ENCODE measurements at regions not wholly inside any gene's neighbourhood (a gene's known extent, or its start where the extent isn't known, plus 50 kb on each side); places are given as distances from the start of the nearest gene placed in this dataset.

DNA sequence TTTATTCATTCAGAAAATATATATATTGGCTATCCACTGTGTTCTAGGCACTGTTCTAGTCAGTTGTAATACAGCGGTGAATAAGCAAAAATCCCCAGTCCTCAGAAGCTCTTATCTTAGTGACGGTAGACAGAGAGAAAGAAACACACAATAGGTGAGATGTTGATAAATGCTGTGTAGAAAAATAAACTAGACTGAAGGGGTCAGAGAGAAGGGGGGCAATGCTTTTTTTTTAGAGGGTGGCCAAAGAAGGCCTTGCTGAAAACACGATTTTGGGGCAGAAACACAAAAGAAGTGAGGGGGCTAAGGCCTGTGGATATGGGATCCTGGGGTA, 68.0 kb upstream of the MBOAT1 start:
- Histone ChIP-seq H3K4me1 (ENCODE audit: control insufficient read depth, insufficient read depth, low read length, poor library complexity, severe bottlenecking) (no peaks in the 10 kb centered on the region), H3K36me3 (ENCODE audit: control insufficient read depth, insufficient read depth, low read length) (no peaks in the 10 kb centered on the region), H3K4me3 (ENCODE audit: insufficient read depth, low read depth, low read length, poor library complexity, severe bottlenecking) (no peak overlapping the region), H3K27me3 (replicated peaks; ENCODE audit: control insufficient read depth, insufficient read depth, low read length, poor library complexity, severe bottlenecking) (no peaks in the 10 kb centered on the region), H3K27ac (ENCODE audit: insufficient read depth, low read length, poor library complexity, severe bottlenecking) (no peak overlapping the region), H3K9me3 (ENCODE audit: control insufficient read depth, low read length) (no peaks in the 10 kb centered on the region)
- no peak for DNase-seq

DNA sequence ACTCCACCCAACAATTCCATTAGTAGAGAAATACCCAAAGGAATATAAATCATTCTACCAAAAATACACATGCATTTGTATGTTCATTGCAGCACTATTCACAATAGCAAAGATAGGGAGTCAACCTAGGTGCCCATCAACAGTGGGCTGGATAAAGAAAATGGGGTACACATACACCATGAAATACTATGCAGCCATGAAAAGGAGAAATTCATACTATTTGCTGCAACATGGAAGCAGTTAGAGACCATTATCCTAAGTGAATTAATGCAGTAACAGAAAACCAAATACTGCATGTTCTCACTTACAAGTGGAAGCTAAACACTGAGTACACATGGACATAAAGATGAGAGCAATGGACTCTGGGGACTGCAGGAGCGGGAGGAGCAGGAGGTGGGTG, 72.4 kb upstream of the MBOAT1 start:
- Histone ChIP-seq H3K27me3 (replicated peaks; ENCODE audit: control insufficient read depth, insufficient read depth, low read length, poor library complexity, severe bottlenecking) (no peaks in the 10 kb centered on the region), H3K9me3 (ENCODE audit: control insufficient read depth, low read length) (no peaks in the 10 kb centered on the region), H3K4me1 (ENCODE audit: control insufficient read depth, insufficient read depth, low read length, poor library complexity, severe bottlenecking) (no peaks in the 10 kb centered on the region), H3K4me3 (ENCODE audit: insufficient read depth, low read depth, low read length, poor library complexity, severe bottlenecking) (no peak overlapping the region), H3K36me3 (ENCODE audit: control insufficient read depth, insufficient read depth, low read length) (no peaks in the 10 kb centered on the region), H3K27ac (ENCODE audit: insufficient read depth, low read length, poor library complexity, severe bottlenecking) (no peak overlapping the region)
- DNase-seq = no peak

DNA sequence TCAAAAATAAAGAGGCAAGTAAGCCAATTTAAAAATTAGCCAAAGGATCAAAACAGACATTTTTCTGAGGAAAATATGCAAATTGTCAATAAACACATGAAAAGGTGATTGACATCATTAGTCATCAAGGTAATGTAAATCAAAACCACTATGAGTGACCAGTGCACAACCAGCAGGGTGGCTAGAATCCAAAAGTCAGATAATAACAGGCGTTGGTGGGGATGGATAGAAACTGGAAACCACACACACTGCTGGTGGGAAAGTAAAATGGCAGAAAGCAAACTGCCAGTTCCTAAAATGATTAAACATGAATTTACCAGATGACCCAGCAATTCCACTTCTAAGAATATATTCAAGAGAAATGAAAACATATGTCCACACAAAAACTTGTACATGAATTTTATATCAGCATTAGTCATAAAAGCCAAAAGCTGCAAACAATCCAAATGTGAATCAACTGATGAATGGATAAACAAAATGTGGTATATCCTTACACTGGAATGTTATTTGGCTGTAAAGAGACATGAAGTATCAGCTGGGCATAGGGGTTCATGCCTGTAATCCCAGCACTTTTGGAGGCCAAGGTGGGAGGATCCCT, 74.8 kb upstream of the MBOAT1 start:
- H3K4me1 ChIP-seq (ENCODE audit: control insufficient read depth, insufficient read depth, low read length, poor library complexity, severe bottlenecking) = no peaks in the 10 kb centered on the region
- no peak for DNase-seq
- H3K36me3 ChIP-seq (ENCODE audit: control insufficient read depth, insufficient read depth, low read length) = no peaks in the 10 kb centered on the region
- H3K27me3 ChIP-seq (replicated peaks; ENCODE audit: control insufficient read depth, insufficient read depth, low read length, poor library complexity, severe bottlenecking) = no peaks in the 10 kb centered on the region
- H3K9me3 ChIP-seq (ENCODE audit: control insufficient read depth, low read length) = no peaks in the 10 kb centered on the region
- no peak overlapping the region for H3K4me3 ChIP-seq (ENCODE audit: insufficient read depth, low read depth, low read length, poor library complexity, severe bottlenecking)
- no peak overlapping the region for H3K27ac ChIP-seq (ENCODE audit: insufficient read depth, low read length, poor library complexity, severe bottlenecking)

DNA sequence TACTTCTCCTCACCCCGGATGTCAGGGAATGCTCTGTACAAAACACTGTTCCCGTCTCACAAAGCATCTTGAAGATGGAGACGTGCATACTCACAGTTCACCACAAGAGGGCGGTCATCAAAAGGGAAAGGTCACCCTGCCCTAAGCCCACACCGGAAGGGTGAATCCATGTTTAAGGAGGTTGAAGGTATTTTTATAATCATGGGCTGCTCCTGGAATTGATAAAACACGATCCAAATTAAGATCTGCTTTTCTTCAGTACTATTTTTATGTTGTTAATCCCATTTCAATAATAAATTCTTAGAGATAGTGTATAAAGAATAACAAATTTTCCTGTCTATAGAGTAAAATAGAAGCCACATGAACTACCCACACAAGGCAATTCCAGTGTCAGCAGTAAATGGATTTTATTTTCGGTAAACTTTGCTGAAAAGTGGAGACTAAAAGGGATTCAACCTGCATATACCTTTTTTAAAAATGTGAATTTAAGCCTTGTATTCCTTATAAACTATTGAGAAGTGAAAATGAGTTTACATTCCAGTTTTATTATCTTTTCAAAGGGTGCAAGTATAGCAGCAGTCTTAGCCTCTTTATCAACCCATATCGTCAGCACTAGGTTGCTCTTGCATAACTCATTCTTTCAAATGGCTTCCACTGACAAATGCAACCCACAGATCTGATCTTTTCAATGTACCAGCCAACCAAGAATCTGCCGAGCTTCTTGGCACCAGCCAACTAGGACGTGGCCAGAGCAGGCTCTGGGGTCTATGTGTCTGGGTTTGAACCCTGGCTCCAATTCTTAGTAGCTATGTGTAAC, 79.7 kb upstream of the MBOAT1 start:
- no peaks in the 10 kb centered on the region for H3K36me3 ChIP-seq (ENCODE audit: control insufficient read depth, insufficient read depth, low read length)
- no peaks in the 10 kb centered on the region for H3K9me3 ChIP-seq (ENCODE audit: control insufficient read depth, low read length)
- no peak overlapping the region for H3K4me3 ChIP-seq (ENCODE audit: insufficient read depth, low read depth, low read length, poor library complexity, severe bottlenecking)
- no peaks in the 10 kb centered on the region for H3K27me3 ChIP-seq (replicated peaks; ENCODE audit: control insufficient read depth, insufficient read depth, low read length, poor library complexity, severe bottlenecking)
- no peaks in the 10 kb centered on the region for H3K4me1 ChIP-seq (ENCODE audit: control insufficient read depth, insufficient read depth, low read length, poor library complexity, severe bottlenecking)
- peak; percentile 27 to 62 (median 43) for DNase-seq
- no peak overlapping the region for H3K27ac ChIP-seq (ENCODE audit: insufficient read depth, low read length, poor library complexity, severe bottlenecking)

DNA sequence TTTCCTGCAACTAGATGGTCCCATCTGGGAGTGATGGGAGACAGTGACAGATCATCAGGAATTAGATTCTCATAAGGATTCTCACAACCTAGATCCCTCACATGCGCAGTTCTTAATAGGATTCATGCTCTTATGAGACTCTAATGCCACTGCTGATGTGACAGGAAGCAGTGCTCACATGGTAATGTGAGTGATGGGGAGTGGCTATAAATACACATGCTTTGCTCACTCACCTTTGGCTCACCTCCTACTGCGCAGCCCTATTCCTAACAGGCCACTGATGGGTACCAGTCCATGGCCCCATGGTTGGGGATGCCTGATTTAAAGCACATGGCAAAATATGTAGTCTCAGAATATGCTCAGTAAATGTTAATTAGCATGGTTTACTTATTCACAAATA, 80.6 kb upstream of the MBOAT1 start:
- no peaks in the 10 kb centered on the region for H3K4me1 ChIP-seq (ENCODE audit: control insufficient read depth, insufficient read depth, low read length, poor library complexity, severe bottlenecking)
- H3K27me3 ChIP-seq (replicated peaks; ENCODE audit: control insufficient read depth, insufficient read depth, low read length, poor library complexity, severe bottlenecking) = no peaks in the 10 kb centered on the region
- DNase-seq = no peak
- H3K9me3 ChIP-seq (ENCODE audit: control insufficient read depth, low read length) = no peaks in the 10 kb centered on the region
- no peak overlapping the region for H3K4me3 ChIP-seq (ENCODE audit: insufficient read depth, low read depth, low read length, poor library complexity, severe bottlenecking)
- H3K27ac ChIP-seq (ENCODE audit: insufficient read depth, low read length, poor library complexity, severe bottlenecking) = no peak overlapping the region
- H3K36me3 ChIP-seq (ENCODE audit: control insufficient read depth, insufficient read depth, low read length) = no peaks in the 10 kb centered on the region

DNA sequence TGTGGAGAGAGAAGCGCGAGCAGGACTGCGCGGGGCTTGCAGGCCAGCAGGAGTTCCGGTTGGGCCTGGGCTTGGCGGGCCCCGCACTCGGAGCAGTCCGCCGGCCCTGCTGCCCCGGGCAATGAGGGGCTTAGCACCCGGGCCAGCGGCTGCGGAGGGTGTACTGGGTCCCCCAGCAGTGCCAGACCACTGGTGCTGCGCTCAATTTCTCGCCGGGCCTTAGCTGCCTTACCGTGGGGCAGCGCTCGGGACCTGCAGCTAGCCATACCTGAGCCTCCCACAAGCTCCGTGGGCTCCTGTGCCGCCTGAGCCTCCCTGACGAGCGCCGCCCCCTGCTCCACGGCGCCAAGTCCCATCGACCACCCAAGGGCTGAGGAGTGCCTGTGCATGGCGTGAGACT, 89.0 kb upstream of the MBOAT1 start:
- Histone ChIP-seq H3K36me3 (ENCODE audit: control insufficient read depth, insufficient read depth, low read length) (no peaks in the 10 kb centered on the region), H3K4me3 (ENCODE audit: insufficient read depth, low read depth, low read length, poor library complexity, severe bottlenecking) (no peak overlapping the region), H3K9me3 (ENCODE audit: control insufficient read depth, low read length) (no peaks in the 10 kb centered on the region), H3K4me1 (ENCODE audit: control insufficient read depth, insufficient read depth, low read length, poor library complexity, severe bottlenecking) (no peaks in the 10 kb centered on the region), H3K27ac (ENCODE audit: insufficient read depth, low read length, poor library complexity, severe bottlenecking) (no peak overlapping the region), H3K27me3 (replicated peaks; ENCODE audit: control insufficient read depth, insufficient read depth, low read length, poor library complexity, severe bottlenecking) (no peaks in the 10 kb centered on the region)
- no peak for DNase-seq

DNA sequence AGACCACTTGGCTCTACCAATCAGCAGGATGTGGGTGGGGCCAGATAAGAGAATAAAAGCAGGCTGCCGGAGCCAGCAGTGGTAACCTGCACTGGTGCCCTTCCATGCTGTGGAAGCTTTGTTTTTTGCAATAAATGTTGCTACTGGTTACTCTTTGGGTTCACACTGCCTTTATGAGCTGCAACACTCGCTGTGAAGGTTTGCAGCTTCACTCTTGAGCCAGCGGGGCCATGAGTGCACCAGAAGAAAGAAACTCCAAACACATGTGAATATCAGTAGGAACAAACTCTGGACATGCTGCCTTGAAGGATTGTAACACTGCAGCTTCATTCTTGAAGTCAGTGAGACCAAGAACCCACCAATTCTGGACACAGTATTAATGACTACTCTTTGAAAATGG, 89.9 kb upstream of the MBOAT1 start:
- DNase-seq = no peak
- Histone ChIP-seq H3K4me1 (ENCODE audit: control insufficient read depth, insufficient read depth, low read length, poor library complexity, severe bottlenecking) (no peaks in the 10 kb centered on the region), H3K9me3 (ENCODE audit: control insufficient read depth, low read length) (no peaks in the 10 kb centered on the region), H3K36me3 (ENCODE audit: control insufficient read depth, insufficient read depth, low read length) (no peaks in the 10 kb centered on the region), H3K27ac (ENCODE audit: insufficient read depth, low read length, poor library complexity, severe bottlenecking) (no peak overlapping the region), H3K4me3 (ENCODE audit: insufficient read depth, low read depth, low read length, poor library complexity, severe bottlenecking) (no peak overlapping the region), H3K27me3 (replicated peaks; ENCODE audit: control insufficient read depth, insufficient read depth, low read length, poor library complexity, severe bottlenecking) (no peaks in the 10 kb centered on the region)

DNA sequence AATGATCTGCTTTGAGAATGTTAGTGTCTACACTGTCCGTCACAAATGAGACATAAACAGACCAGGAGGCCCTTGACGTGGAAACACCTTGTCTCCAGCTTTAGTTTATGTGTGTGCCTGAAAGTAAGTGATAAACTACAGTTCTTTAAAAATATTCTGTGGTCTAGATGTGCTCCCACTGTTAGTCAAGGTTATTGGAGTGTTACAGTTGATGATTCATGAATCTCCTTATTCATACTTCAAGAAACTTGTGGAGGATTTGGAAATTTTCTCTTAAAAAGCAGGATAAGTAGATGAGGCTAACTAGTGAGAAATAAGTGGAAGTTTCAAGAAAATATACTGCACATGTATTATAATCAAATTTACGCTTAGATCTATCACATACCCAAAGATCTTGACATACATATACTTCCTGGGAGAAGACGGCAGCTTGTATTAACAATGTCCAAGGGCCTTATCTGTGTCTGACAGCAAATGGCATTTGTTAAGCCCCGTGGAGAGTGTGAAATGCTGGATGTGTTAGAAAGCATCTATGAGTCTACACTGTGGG, 90.5 kb upstream of the MBOAT1 start:
- DNase-seq = no peak
- Histone ChIP-seq H3K36me3 (ENCODE audit: control insufficient read depth, insufficient read depth, low read length) (no peaks in the 10 kb centered on the region), H3K4me1 (ENCODE audit: control insufficient read depth, insufficient read depth, low read length, poor library complexity, severe bottlenecking) (no peaks in the 10 kb centered on the region), H3K9me3 (ENCODE audit: control insufficient read depth, low read length) (no peaks in the 10 kb centered on the region), H3K4me3 (ENCODE audit: insufficient read depth, low read depth, low read length, poor library complexity, severe bottlenecking) (no peak overlapping the region), H3K27ac (ENCODE audit: insufficient read depth, low read length, poor library complexity, severe bottlenecking) (no peak overlapping the region), H3K27me3 (replicated peaks; ENCODE audit: control insufficient read depth, insufficient read depth, low read length, poor library complexity, severe bottlenecking) (no peaks in the 10 kb centered on the region)

DNA sequence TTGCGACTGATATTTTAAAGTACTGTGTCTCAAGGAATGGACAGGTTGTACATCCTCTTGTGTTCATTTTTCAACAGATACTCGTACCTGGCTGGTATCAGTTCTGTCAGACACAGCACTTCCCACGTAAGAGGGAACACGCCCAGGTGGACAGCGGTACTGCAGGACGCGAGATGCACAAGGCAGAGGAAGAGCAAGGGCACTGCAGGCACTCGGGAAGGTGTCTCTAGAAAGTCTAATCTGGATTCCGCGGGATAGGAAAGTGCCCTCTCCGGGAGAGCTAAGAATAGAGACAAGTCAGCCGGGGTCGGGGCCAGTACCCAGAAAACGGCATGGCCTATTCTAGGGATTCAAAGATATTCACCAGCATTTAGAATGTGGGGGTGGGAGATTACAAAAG, 94.2 kb upstream of the MBOAT1 start:
- no peaks in the 10 kb centered on the region for H3K36me3 ChIP-seq (ENCODE audit: control insufficient read depth, insufficient read depth, low read length)
- H3K4me1 ChIP-seq (ENCODE audit: control insufficient read depth, insufficient read depth, low read length, poor library complexity, severe bottlenecking) = no peaks in the 10 kb centered on the region
- no peak overlapping the region for H3K27ac ChIP-seq (ENCODE audit: insufficient read depth, low read length, poor library complexity, severe bottlenecking)
- no peak for DNase-seq
- no peaks in the 10 kb centered on the region for H3K9me3 ChIP-seq (ENCODE audit: control insufficient read depth, low read length)
- H3K4me3 ChIP-seq (ENCODE audit: insufficient read depth, low read depth, low read length, poor library complexity, severe bottlenecking) = no peak overlapping the region
- no peaks in the 10 kb centered on the region for H3K27me3 ChIP-seq (replicated peaks; ENCODE audit: control insufficient read depth, insufficient read depth, low read length, poor library complexity, severe bottlenecking)

DNA sequence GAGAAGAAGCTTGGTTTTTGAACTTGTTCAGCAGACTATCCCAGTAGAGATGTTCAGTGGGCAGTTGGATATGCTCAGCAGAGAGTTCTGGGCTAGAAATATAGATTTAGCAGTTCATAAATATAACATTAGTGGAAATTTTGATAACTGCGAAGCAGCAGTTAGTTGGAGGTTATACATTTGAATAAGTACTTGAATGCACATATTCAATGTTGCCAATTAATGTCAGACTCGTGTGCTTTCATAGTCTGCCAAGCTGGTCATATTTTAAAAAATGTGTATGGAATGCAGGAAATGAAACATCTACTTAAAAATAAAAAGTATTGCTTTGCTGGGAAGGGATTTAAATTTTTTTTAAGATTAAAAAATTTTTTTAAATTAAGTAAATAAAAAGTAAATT, 92.5 kb upstream of the E2F3 start:
- Histone ChIP-seq H3K9me3 (ENCODE audit: control insufficient read depth, low read length) (no peaks in the 10 kb centered on the region), H3K4me3 (ENCODE audit: insufficient read depth, low read depth, low read length, poor library complexity, severe bottlenecking) (no peak overlapping the region), H3K27ac (ENCODE audit: insufficient read depth, low read length, poor library complexity, severe bottlenecking) (no peak overlapping the region), H3K36me3 (ENCODE audit: control insufficient read depth, insufficient read depth, low read length) (no peaks in the 10 kb centered on the region), H3K4me1 (ENCODE audit: control insufficient read depth, insufficient read depth, low read length, poor library complexity, severe bottlenecking) (no peaks in the 10 kb centered on the region), H3K27me3 (replicated peaks; ENCODE audit: control insufficient read depth, insufficient read depth, low read length, poor library complexity, severe bottlenecking) (no peaks in the 10 kb centered on the region)
- DNase-seq = no peak
